ENCODE measurements at regions not wholly inside any gene's neighbourhood (a gene's known extent, or its start where the extent isn't known, plus 50 kb on each side); places are given as distances from the start of the nearest gene placed in this dataset.
A peak's percentile ranks its signal among the peaks of the same experiment; 100 is the strongest.
"Not testable (repeated sequence)": the region's sequence is repeated elsewhere in the genome, so short reads cannot be mapped to it uniquely, and the experiment has no call there.

DNA sequence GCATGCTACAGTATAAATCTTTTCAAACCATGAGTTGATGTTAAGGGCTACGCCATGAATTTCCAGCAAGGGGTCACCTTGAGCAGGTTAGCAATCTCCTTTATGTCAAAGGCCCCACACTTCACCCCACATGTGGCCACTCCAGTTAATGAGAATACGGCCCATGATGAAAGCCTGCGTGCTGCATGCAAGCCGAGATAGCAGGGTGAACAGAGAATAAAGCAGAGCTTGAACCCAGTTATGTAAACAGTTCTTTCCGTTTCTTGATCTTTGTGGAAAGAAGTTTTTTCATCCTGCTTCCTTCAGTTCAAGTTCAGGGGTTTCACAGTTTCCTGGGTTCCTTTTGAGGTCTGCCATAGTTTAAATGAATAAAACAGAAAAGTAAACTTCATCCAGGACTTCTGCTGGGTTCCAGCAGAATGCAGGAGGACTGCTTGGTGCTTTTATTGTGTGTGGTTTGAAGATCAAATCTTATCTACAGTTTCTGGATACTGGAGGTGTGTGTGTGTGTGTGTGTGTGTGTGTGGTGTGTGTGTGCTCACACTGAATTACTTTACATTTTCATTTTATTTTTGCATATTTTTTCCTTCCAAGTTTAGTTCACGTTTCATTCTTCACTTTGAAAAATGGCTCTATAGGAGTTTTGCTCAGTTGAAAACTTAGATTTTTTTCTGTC is 87.1 kb downstream of the HMHB1 start:
- no peak for FAIRE-seq
- no peak for DNase-seq (ENCODE audit: low spot score)

DNA sequence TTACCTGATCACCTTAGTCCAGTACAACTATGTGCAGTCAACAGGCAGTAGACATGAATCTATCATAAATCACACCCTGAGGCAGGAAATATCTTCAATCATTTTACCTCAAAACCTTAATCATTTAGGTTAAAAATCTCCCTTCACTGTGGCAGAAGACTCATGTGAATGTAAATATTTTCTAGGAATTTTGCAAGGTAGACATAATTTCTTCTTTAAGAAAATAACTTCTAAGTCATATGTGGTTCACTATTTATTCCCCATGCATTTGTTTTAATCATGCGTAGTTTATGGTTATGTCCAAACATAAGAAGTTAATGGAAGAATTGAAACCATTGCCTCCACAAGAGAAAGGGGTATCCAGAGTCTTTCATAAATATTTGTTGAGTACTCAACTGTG is 97.0 kb downstream of the HMHB1 start:
- FAIRE-seq: no peak
- DNase-seq (ENCODE audit: low spot score): no peak

DNA sequence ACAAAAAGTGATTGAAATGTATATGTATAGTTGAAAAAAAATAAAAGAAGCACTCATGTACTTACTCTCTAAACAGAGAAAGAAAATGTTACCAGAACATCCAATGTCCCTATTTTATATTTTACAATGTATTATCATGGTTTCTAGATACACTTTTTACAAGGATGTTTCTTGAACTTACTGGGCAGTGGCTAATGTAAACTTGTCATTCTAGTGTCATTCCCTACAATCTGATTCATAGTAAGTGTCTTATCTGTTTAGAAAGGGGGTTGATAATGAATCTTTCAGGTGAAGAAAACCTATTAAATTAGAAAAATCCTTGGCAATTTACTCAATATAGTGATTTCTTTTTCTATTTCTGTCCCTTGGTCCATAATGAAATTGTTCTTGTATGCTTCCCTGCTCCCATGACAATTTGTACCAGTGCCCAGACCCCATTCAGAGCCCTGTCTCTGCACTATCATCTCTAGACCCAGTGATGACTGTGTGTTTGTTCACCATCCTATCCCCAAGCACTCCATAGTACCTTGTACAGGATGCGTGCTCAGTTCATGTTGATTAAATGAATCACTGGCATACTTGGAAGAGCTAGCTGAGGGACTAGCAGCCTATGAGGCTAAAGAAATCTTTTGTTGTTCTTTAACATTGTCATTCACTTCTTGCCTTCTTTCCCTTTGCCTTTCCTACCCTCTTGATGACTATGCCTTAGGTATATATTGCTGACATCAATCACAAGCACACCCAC is 101.2 kb downstream of the HMHB1 start:
- FAIRE-seq (peak; percentile 58), DNase-seq (ENCODE audit: low spot score) (peak; percentile 26)

DNA sequence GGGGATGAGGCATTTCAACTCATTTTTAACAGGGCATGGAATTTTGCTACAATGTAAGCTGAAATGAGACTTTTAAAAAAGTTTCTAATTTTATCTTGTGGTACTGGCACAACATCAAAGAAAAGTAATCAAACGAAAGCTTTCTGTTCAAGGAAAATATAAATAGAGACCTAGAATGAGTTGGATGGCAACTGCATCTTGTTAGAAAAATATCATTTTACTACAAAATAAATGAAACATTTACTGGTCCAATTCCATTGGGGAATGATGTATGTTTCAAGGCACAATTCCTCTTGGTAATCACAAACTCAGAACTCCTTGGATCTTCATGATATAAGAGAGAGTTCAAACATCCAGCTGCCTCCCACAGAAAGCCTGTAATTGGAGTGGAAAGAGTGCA is 102.8 kb downstream of the HMHB1 start:
- FAIRE-seq (no peak), DNase-seq (ENCODE audit: low spot score) (no peak)

DNA sequence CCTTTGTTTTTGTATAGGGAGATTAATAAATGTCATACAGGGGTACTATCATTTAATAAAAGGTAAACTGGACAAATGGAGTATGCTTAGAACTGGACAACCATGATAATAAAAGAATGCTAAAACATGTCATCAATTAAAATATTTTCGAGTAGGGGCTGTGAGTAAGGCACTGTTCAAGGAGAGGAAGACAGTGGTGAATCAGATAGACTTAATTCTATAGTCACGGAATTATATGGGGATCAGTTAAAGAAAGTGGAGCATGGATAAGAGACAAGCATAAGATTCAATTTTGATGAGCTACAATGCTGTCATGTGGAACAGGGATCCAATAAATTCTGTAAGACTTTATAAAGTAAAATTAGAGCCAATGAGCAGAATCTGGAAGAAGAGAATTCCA is 104.5 kb downstream of the HMHB1 start:
- FAIRE-seq (no peak), DNase-seq (ENCODE audit: low spot score) (no peak)

DNA sequence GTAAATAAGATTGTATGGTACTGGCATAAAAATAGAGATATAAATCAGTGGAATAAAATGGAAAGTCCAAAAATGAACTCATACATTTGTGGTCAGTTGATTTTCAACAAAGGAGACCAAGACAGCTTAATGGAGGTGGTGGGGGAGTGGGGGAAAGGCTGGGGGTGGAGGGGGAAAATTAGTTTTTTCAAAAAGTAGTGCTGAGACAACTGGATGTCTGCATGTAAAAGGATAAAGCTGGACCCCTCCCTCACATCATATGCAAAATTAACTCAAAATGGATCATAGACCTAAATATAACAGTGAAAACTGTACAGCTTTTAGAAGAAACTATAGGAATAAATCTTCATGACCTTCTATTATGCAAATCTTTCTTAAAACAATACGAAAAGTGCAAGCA is 107.0 kb downstream of the HMHB1 start:
- no peak for FAIRE-seq
- DNase-seq (ENCODE audit: low spot score): no peak

DNA sequence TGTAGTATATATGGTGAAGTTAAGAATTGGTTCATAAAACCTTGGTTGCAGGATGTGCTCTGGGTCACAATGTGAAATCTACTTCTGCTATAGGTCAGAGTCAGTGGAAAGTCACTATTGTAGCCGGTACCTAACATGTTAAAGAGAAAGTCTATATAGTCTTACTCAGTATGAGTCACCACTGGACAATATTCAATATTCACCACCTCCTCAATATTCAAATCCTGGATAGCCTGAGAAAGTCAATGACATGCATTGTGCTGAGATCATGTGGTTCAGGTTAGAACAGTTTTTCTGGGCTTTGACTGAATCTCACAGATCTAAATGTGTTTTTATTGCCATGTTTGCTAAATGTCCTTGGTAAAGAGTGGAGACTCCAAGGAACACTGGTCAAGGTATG is 108.8 kb downstream of the HMHB1 start:
- no peak for FAIRE-seq

DNA sequence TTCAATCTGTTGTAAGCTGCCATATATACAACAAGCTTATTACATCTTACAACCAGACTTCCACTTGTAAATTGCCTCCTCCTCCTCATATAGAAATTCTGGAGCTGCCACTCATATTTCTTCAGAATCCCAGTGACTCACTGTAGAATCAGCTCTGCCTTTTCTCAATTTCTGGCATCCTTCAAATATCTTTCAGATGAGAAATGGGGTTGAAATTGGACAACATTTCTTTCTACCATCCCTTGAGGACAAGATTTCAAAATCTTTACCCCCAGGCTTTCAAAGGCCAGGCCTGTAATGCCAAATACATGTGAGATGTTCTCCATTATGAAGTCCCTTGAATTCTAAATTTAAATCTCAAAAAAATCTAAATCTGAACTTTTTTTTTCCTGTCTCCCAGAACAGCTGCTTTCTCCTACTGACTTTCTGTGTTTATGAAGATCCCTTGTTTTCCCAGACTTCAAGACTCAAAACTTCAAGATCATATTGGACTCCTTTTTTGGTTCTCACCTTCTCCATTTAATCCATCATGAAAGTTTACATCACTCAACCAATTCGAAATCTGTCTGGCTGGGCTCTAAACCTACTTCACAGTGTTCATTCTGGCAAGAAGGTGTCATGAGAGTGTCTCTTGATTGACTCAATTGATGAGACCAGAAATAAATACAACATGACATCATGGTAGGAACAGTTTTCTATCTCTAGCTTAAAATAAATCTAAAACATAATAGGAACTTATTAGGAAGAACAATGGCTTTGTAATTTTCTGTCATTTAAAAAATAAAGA is 109.8 kb downstream of the HMHB1 start:
- DNase-seq (ENCODE audit: low spot score) (peak; percentile 47), FAIRE-seq (no peak)

More for the DNA sequence above, 108.8 kb downstream of the HMHB1 start:
- peak; percentile 14 for DNase-seq (ENCODE audit: low spot score)

DNA sequence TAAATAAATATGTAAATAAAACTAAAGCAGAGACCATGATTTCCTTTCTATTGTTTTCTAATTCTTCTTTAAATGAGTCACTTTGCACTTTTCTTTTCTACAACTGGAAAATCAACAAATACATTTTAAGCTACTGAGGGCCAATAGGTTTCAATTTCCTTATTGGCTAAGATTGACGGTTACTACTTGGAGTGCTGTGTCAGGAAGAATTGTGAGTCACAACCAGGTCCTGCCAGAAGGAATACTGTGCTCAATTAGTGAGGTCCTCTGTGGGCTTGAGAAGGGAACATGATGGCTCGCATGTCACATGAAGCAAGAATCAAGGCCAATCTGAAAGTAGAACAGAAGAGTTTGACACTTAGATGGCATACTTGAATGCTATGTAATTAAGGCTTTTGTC is 110.8 kb downstream of the HMHB1 start:
- no peak for FAIRE-seq

DNA sequence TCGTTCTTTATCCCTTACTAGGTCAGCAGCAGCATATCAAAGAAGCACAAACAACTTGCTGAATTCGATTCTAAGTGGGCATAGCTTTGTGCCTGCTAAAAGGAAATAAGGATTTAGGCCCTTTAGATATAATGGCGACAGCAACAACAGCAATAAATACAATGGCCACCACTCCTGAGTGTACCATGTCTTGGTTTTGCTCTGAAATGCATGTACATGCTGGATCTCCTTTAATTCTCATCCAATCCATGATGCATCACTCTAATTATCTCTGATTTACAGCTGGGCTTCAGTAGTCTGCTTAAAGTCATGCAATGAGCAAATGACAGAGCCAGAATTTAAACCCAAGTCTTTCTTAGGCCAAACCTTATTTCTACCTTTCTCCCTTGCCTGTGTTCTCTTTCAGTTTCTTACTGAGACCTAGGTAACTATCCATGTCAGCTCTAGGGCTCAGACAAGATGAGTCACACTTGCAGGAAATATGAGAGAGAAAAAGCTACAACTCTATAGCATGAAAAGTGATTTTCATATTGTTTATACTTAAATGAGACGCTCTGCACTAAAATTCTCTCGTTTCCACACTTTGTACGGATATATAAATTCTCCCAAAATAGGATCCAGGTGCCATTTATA is 111.8 kb downstream of the HMHB1 start:
- DNase-seq (ENCODE audit: low spot score) (peak; percentile 35), FAIRE-seq (no peak)

More for the DNA sequence above, 110.8 kb downstream of the HMHB1 start:
- peak; percentile 31 for DNase-seq (ENCODE audit: low spot score)

DNA sequence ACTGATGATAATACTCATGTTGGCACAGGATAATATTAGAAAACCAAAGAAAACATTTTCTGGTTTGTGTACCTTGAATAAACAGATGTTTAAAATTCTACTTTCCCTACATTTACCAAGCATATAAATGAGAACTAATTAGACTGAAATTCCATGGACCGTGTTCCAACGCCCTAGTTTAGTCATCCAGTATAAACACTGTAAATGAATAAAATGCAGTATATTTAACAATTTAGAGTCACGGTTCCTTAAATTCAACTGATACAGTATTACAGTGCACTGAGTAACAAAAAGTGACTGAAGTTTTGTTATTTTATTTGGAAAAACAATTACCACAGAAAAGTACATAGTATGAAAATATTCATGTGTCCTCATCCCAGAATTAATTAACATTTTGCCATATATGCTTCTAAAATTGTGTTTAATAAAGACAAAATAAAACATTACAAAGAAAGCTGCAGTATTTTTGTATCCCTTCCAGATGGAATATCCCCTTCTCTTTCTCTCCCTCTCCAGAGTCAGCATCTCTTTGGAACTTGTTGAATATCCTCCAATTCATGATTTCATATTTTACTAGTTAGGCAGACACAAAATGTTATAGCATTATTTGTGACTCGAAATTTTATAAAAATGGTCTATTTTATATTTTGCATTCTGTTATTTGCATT is 112.5 kb downstream of the HMHB1 start:
- DNase-seq (ENCODE audit: low spot score): no peak
- no peak for FAIRE-seq

DNA sequence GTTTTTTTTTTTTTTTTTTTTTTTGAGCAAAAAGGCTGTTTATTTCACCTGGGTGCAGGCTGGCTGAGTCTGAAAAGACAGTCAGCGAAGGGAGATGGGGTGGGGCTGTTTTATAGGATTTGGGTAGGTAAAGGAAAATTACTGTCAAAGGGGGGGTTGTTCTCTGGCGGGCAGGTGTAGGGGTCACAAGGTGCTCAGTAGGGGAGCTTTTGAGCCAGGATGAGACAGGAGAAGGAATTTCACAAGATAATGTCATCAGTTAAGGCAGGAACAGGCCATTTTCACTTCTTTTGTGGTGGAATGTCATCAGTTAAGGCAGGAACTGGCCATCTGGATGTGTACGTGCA is 113.0 kb downstream of the HMHB1 start:
- DNase-seq (ENCODE audit: low spot score); FAIRE-seq: not testable (repeated sequence)

DNA sequence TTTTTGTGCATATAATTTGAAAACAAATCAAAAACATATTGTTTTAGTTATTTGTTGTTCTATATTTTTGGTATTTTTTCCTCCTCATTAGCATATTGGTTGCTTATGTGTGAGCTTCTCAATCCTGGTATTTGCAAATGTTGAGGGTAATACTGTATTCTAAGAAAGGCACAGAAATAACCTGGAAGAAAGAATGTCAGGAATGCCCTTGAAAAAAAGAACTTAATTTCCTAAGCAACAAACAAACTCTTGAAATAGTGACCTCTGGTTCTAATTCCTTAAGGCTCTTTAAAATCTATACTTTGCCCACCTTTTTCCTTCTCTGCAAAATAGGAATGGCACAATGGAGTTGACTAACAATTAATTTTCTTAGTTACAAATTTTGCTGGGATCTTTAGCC is 117.5 kb downstream of the HMHB1 start:
- no peak for FAIRE-seq

DNA sequence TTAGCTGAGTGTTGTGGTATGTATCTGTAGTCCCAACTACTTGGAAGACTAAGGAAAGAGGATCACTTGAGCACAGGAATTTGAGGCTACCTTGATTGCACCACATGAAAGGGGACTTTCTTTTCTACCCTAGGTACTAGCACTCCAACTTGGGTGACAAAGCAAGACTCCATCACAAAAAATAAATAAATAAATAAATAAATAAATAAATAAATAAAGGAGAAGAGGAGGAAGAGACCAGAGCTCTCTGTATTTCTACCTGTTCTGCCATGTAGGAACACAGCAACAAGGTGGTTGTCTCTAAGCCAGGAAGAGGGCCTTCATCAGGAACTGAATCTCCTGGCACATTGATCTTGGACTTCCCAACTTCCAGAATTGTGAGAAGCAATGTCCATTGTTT is 118.6 kb downstream of the HMHB1 start:
- DNase-seq (ENCODE audit: low spot score): no peak
- FAIRE-seq: no peak

More for the DNA sequence above, 117.5 kb downstream of the HMHB1 start:
- DNase-seq (ENCODE audit: low spot score): no peak

DNA sequence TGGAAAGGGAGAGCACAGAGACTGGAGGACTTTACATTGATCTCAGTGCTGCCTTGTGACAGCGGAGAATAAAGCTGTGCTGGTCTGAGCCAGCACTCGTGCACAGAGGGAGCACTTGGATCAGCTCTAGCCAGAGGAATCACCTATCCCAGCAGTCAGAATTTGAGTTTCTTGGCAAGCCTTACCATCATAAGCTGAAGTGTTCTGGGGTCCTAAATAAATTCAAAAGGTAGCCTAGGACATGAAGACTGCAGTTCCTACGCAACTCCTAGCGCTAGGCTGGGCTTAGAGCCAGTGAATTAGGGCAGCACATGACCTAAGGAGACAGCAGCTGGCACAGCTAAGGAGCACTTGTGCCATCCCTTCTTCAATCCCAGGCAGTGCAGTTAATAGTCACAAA is 119.5 kb downstream of the HMHB1 start:
- DNase-seq (ENCODE audit: low spot score) (no peak), FAIRE-seq (no peak)

DNA sequence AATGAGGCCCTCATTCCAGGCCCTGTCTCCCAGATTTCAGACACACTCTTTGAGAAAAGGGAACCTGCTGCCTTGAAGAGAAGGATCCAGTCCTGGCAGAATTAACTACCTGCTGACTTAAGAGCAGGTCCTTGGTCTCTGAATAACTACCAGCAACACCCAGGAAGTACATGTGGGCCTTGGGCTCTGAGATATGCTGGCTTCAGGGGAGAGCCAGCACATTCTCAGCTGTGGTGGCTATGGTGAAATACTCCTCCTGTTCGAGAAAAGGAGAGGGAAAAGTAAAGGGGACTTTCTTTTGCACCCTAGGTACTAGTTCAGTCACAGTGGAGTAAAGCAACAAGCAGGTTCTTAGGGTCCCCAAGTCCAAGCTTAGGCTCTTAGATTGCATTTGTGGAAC is 120.0 kb downstream of the HMHB1 start:
- DNase-seq (ENCODE audit: low spot score) (no peak), FAIRE-seq (no peak)

DNA sequence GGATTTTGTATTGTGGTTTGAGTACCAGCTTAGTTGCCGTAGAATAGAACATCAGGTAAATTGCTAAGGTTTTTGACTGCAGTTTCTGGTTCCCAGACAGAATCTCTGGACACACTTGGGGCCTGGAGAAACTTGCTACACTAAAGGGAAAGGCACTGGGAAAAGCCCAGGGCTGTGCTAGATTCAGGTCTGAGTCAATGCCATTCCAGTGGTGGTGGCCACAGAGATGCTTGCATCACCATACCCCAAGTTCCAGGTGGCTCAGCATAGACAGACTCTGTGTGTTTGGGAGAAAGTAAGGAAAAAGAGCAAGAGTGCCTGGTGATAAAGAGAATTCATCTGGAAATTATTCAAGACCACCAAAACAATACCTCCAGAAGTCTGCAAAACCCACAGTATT is 120.6 kb downstream of the HMHB1 start:
- no peak for FAIRE-seq

DNA sequence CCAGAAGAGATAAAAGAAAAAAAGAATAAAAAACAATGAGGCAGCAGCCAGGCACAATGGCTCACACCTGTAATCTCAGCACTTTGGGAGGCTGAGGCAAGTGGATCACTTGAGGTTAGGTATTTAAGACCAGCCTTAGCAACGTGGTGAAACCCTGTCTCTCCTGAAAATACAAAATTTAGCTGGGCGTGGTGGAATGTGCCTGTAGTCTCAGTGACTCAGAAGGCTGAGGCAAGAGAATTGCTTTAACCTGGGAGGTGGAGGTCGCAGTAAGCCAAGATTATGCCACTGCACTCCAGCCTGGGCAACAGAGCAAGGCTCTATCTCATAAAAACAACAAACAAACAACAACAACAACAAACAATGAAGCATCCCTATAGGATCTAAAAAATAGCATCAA is 121.5 kb downstream of the HMHB1 start:
- DNase-seq (ENCODE audit: low spot score) (no peak), FAIRE-seq (no peak)

More for the DNA sequence above, 120.6 kb downstream of the HMHB1 start:
- DNase-seq (ENCODE audit: low spot score): no peak

DNA sequence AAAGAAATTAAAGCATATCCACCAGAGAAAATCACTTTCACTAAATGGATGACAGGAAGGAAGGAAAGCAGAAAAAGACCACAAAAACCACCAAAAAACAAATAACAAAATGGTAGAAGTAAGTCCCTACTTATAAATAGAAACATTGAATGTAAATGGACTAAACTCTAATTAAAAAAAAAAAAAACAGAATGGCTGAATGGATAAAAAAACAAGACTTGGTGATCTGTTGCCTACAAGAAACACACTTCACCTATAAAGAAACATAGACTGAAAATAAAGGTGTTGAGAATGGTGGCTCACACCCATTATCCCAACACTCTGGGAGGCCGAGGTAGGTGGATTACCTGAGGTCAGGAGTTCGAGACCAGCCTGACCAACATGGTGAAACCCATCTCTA is 122.9 kb downstream of the HMHB1 start:
- no peak for FAIRE-seq
- DNase-seq (ENCODE audit: low spot score): no peak

DNA sequence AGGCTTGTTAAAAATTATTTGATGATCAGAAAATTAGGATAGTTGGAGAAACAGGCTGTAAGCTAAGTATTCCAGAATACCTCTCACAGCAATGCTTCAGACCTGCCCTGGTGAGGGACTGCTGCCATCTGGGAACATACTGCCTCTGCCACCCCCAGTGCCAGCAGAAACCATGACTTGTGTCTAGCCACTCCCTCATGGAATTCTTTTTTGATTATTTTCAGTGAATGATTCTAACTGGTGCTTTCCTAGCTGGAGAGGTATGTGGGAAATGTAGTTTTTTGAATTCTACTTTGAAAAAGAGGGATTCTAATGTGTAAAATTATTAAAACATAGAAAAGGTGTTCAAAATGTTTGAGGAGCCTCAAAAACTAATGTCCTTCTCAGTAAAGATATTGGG is 126.3 kb downstream of the HMHB1 start:
- DNase-seq (ENCODE audit: low spot score) (no peak), FAIRE-seq (no peak)

DNA sequence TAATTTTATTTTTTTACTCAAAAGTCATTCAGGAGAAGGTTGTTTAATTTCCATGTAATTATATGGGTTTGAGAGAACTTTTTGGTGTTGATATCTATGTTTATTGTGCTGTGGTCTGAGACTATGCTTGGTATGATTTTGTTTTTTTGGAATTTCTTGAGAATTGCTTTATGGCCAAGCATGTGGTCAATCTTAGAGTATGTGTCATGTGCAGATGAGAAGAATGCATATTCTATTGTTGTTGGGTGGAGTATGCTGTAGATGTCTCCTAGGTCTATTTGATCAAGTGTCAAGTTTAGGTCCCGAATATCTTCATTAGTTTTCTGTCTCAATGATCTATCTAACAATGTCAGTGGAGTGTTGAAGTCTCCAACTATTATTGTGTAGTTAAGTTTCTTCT is 134.9 kb downstream of the HMHB1 start:
- DNase-seq (ENCODE audit: low spot score) (no peak), FAIRE-seq (no peak)

All from urothelium cell line (cell line).